ENCODE measurements at regions not wholly inside any gene's neighbourhood (a gene's known extent, or its start where the extent isn't known, plus 50 kb on each side); places are given as distances from the start of the nearest gene placed in this dataset.

GRCh38 chr1:56028911-56029310 lies 550.5 kb downstream of the PLPP3 start:
- H3K27ac ChIP-seq: no peak overlapping the region
- no peak for TF ChIP-seq CTCF (IDR thresholded peaks at IDR 0.05)
- no peak for TF ChIP-seq ZFX (IDR thresholded peaks at IDR 0.05; ENCODE audit: borderline replicate concordance)

- TF ChIP-seq CTCF (IDR thresholded peaks at IDR 0.05) (no peak), ZFX (IDR thresholded peaks at IDR 0.05; ENCODE audit: borderline replicate concordance) (no peak)
- no peak overlapping the region for H3K27ac ChIP-seq
Observed at GRCh38 chr1:56028244-56028643, 551.1 kb downstream of the PLPP3 start.

- no peak overlapping the region for H3K27ac ChIP-seq
- TF ChIP-seq ZFX (IDR thresholded peaks at IDR 0.05; ENCODE audit: borderline replicate concordance) (no peak), CTCF (IDR thresholded peaks at IDR 0.05) (no peak)
Observed at GRCh38 chr1:56025942-56026341, 553.4 kb downstream of the PLPP3 start.

- no peak for TF ChIP-seq CTCF (IDR thresholded peaks at IDR 0.05)
- TF ChIP-seq ZFX (IDR thresholded peaks at IDR 0.05; ENCODE audit: borderline replicate concordance): no peak
- H3K27ac ChIP-seq: no peak overlapping the region
Observed at GRCh38 chr1:56024155-56024554, 555.2 kb downstream of the PLPP3 start.

- no peak for TF ChIP-seq CTCF (IDR thresholded peaks at IDR 0.05)
- TF ChIP-seq ZFX (IDR thresholded peaks at IDR 0.05; ENCODE audit: borderline replicate concordance): no peak
- no peak overlapping the region for H3K27ac ChIP-seq
Observed at GRCh38 chr1:56019922-56020321, 559.4 kb downstream of the PLPP3 start.

GRCh38 chr1:56019472-56019871 lies 559.9 kb downstream of the PLPP3 start:
- no peak overlapping the region for H3K27ac ChIP-seq
- TF ChIP-seq CTCF (IDR thresholded peaks at IDR 0.05) (no peak), ZFX (IDR thresholded peaks at IDR 0.05; ENCODE audit: borderline replicate concordance) (no peak)

- H3K27ac ChIP-seq: no peak overlapping the region
- TF ChIP-seq CTCF (IDR thresholded peaks at IDR 0.05) (no peak), ZFX (IDR thresholded peaks at IDR 0.05; ENCODE audit: borderline replicate concordance) (no peak)
Observed at GRCh38 chr1:56017336-56017735, 562.0 kb downstream of the PLPP3 start.

All from 22Rv1 (cell line).